GM23338 (cell line): ENCODE measurements at regions not wholly inside any gene's neighbourhood (a gene's known extent, or its start where the extent isn't known, plus 50 kb on each side); places are given as distances from the start of the nearest gene placed in this dataset.
"Not testable (repeated sequence)": the region's sequence is repeated elsewhere in the genome, so short reads cannot be mapped to it uniquely, and the experiment has no call there.

Experiments
- ATAC-seq: fragments of 200-7000 bp; cut with Tn5 transposase; 3 replicates; pipeline ENCODE4 v1.9.1; 2020
- DNase-seq: peaks from one replicate; pipeline ENCODE4 v3.0.0-alpha.2; 2015; ENCODE audit warnings: low spot score
- H2AFZ ChIP-seq: fragments of 200-600 bp; sonication (generic); 2 replicates; pipeline ENCODE4 v1.8.0; 2016; ENCODE audit warnings: antibody characterized with exemption, mild to moderate bottlenecking, moderate library complexity
- H3F3A ChIP-seq: fragments of 200-600 bp; sonication (generic); replicated peaks from 2 replicates; pipeline ENCODE4 v1.8.0; 2017; ENCODE audit warnings: antibody characterized with exemption, mixed run types, low read depth
- H3K27ac ChIP-seq: fragments of 200-600 bp; sonication (generic); 2 replicates; pipeline ENCODE4 v1.6.1; 2016; ENCODE audit warnings: low read depth
- H3K27me3 ChIP-seq: fragments of 200-600 bp; sonication (generic); 2 replicates; pipeline ENCODE4 v1.8.0; 2016; ENCODE audit warnings: mild to moderate bottlenecking, mixed run types, moderate library complexity; ENCODE audit not compliant: insufficient read depth
- H3K36me3 ChIP-seq: fragments of 200-600 bp; sonication (generic); 2 replicates; pipeline ENCODE4 v1.8.0; 2016; ENCODE audit warnings: mild to moderate bottlenecking; ENCODE audit not compliant: insufficient read depth
- H3K4me1 ChIP-seq: fragments of 200-600 bp; sonication (generic); 2 replicates; pipeline ENCODE4 v1.8.0; 2016; ENCODE audit warnings: mild to moderate bottlenecking, moderate library complexity; ENCODE audit not compliant: insufficient read depth
- H3K4me2 ChIP-seq: fragments of 200-600 bp; sonication (generic); 2 replicates; pipeline ENCODE4 v1.7.1; 2017; ENCODE audit warnings: mixed run types
- H3K4me3 ChIP-seq: fragments of 200-600 bp; sonication (generic); 2 replicates; pipeline ENCODE4 v1.6.1; 2016; ENCODE audit warnings: mixed run types
- H3K79me2 ChIP-seq: fragments of 200-600 bp; sonication (generic); replicated peaks from 2 replicates; pipeline ENCODE4 v1.8.0; 2017; ENCODE audit warnings: mild to moderate bottlenecking; ENCODE audit not compliant: insufficient read depth
- H3K9me2 ChIP-seq: fragments of 200-600 bp; sonication (generic); 2 replicates; pipeline ENCODE4 v1.8.0; 2017; ENCODE audit not compliant: insufficient read depth
- H4K20me1 ChIP-seq: fragments of 200-600 bp; sonication (generic); replicated peaks from 2 replicates; pipeline ENCODE4 v1.8.0; 2017; ENCODE audit warnings: mild to moderate bottlenecking; ENCODE audit not compliant: insufficient read depth
- H3K27ac Mint-ChIP-seq: 2 replicates; pipeline ENCODE4 v1.8.0; 2020; ENCODE audit warnings: inconsistent platforms, mild to moderate bottlenecking, moderate library complexity, mixed read lengths
- H3K27me3 Mint-ChIP-seq: 3 replicates; pipeline ENCODE4 v1.8.0; 2022; ENCODE audit warnings: low read depth, mild to moderate bottlenecking, moderate library complexity, mixed read lengths, inconsistent platforms; ENCODE audit not compliant: insufficient read depth, poor library complexity
- H3K36me3 Mint-ChIP-seq: 3 replicates; pipeline ENCODE4 v1.8.0; 2021; ENCODE audit warnings: low read depth, mild to moderate bottlenecking, inconsistent platforms, moderate library complexity, mixed read lengths
- H3K4me1 Mint-ChIP-seq: 3 replicates; pipeline ENCODE4 v1.8.0; 2020; ENCODE audit warnings: mild to moderate bottlenecking, inconsistent platforms, mixed read lengths
- H3K4me3 Mint-ChIP-seq: 3 replicates; pipeline ENCODE4 v1.8.0; 2021; ENCODE audit warnings: moderate library complexity, mild to moderate bottlenecking, inconsistent platforms, mixed read lengths
- H3K9me3 Mint-ChIP-seq: 3 replicates; pipeline ENCODE4 v1.8.0; 2020; ENCODE audit warnings: moderate library complexity, mild to moderate bottlenecking, inconsistent platforms, mixed read lengths
- CTCF ChIP-seq, 2 experiments: fragments of 200-600 bp in 1 of 2; sonication (generic) in 1 of 2; conservative IDR thresholded peaks; 2 replicates each; pipeline versions ENCODE4 v1.5.1 to v1.6.1; 2016 to 2017; ENCODE audit warnings: antibody characterized with exemption in 2 of 2, low read depth in 2 of 2, mild to moderate bottlenecking in 2 of 2, moderate library complexity in 1 of 2
- ETS1 ChIP-seq: IDR thresholded peaks from 2 replicates; pipeline ENCODE4 v1.6.1; 2016; ENCODE audit warnings: antibody characterized with exemption
- EZH2 ChIP-seq: fragments of 200-600 bp; sonication (generic); IDR thresholded peaks from one replicate; pipeline ENCODE4 v1.8.0; 2017; ENCODE audit warnings: antibody characterized with exemption, mild to moderate bottlenecking, low read depth; ENCODE audit not compliant: unreplicated experiment
- NANOG ChIP-seq: IDR thresholded peaks from 2 replicates; pipeline ENCODE4 v1.6.1; 2016; ENCODE audit warnings: antibody characterized with exemption, borderline replicate concordance
- POLR2AphosphoS5 ChIP-seq: IDR thresholded peaks from 2 replicates; pipeline ENCODE4 v1.6.1; 2016; ENCODE audit warnings: antibody characterized with exemption, low read depth
- STAT1 ChIP-seq: IDR thresholded peaks from one replicate; pipeline ENCODE4 v1.6.1; 2016; ENCODE audit warnings: antibody characterized with exemption; ENCODE audit not compliant: unreplicated experiment
- ZNF114 ChIP-seq: fragments of 250-450 bp; sonication (Bioruptor Pico); IDR thresholded peaks from 2 replicates; pipeline ENCODE4 v1.5.0; 2020; ENCODE audit warnings: mild to moderate bottlenecking, moderate library complexity
- ZNF331 ChIP-seq: fragments of 250-450 bp; sonication (Bioruptor Pico); IDR thresholded peaks from 2 replicates; pipeline ENCODE4 v1.5.0; 2020; ENCODE audit warnings: low read depth, mild to moderate bottlenecking, moderate library complexity

GRCh38 chr9:82424599-82425120 lies 436.1 kb downstream of the SPATA31D1 start:
- no peaks in the 10 kb centered on the region for H3K27me3 ChIP-seq
- no peak for ATAC-seq
- no peak overlapping the region for H3K27ac ChIP-seq
- no peaks in the 10 kb centered on the region for H3K4me1 Mint-ChIP-seq
- H3K4me3 Mint-ChIP-seq: no peak overlapping the region
- H3F3A ChIP-seq: no peaks in the 10 kb centered on the region
- no peaks in the 10 kb centered on the region for H4K20me1 ChIP-seq
- no peak overlapping the region for H3K4me3 ChIP-seq
- H2AFZ ChIP-seq: no peak overlapping the region
- no peaks in the 10 kb centered on the region for H3K36me3 Mint-ChIP-seq
- H3K27me3 Mint-ChIP-seq: peaks cover 4% of the 10 kb centered on the region
- no peak for TF ChIP-seq ZNF114 (CRISPR knock-in tag)
- TF ChIP-seq STAT1: no peak
- no peaks in the 10 kb centered on the region for H3K4me1 ChIP-seq
- H3K9me2 ChIP-seq: no peaks in the 10 kb centered on the region; the same call in 1 of the 2 replicates
- no peak for DNase-seq
- no peak overlapping the region for H3K4me2 ChIP-seq
- no peak overlapping the region for H3K27ac Mint-ChIP-seq
- H3K9me3 Mint-ChIP-seq: peaks cover 7% of the 10 kb centered on the region; the same call in 2 of the 3 replicates
- no peaks in the 10 kb centered on the region for H3K36me3 ChIP-seq
- no peaks in the 10 kb centered on the region for H3K79me2 ChIP-seq

- H3K4me3 Mint-ChIP-seq: no peak overlapping the region
- no peak for ATAC-seq
- H3K9me2 ChIP-seq: peaks cover 2% of the 10 kb centered on the region; the same call in 1 of the 2 replicates
Measured at GRCh38 chr9:82431121-82431520, 442.5 kb downstream of the SPATA31D1 start.

GRCh38 chr9:82433290-82433931 lies 444.8 kb downstream of the SPATA31D1 start:
- not testable (repeated sequence) for H3K27me3 Mint-ChIP-seq, ATAC-seq, H3K9me2 ChIP-seq, H4K20me1 ChIP-seq, H3K4me3 ChIP-seq, H3K4me1 Mint-ChIP-seq, H3K27me3 ChIP-seq, H3K27ac ChIP-seq, H3F3A ChIP-seq, H3K79me2 ChIP-seq, H3K27ac Mint-ChIP-seq, H3K4me3 Mint-ChIP-seq, H2AFZ ChIP-seq, H3K4me2 ChIP-seq, H3K4me1 ChIP-seq, DNase-seq, H3K36me3 ChIP-seq
- peaks cover 23% of the 10 kb centered on the region for H3K36me3 Mint-ChIP-seq
- peaks cover 51% of the 10 kb centered on the region for H3K9me3 Mint-ChIP-seq

More at GRCh38 chr9:82431121-82431520, 442.5 kb downstream of the SPATA31D1 start:
- no peaks in the 10 kb centered on the region for H3K4me1 ChIP-seq
- no peak for DNase-seq
- peaks cover 9% of the 10 kb centered on the region for H3K27me3 Mint-ChIP-seq
- no peaks in the 10 kb centered on the region for H3K27me3 ChIP-seq
- no peak overlapping the region for H3K4me3 ChIP-seq
- no peak for TF ChIP-seq POLR2AphosphoS5
- no peak for TF ChIP-seq EZH2
- TF ChIP-seq STAT1: no peak
- TF ChIP-seq NANOG: no peak
- no peak overlapping the region for H3K4me2 ChIP-seq
- no peak overlapping the region for H2AFZ ChIP-seq
- H3F3A ChIP-seq: no peaks in the 10 kb centered on the region
- H3K79me2 ChIP-seq: no peaks in the 10 kb centered on the region
- no peak overlapping the region for H3K27ac ChIP-seq
- H3K9me3 Mint-ChIP-seq: peaks cover 37% of the 10 kb centered on the region
- no peaks in the 10 kb centered on the region for H4K20me1 ChIP-seq
- H3K4me1 Mint-ChIP-seq: no peaks in the 10 kb centered on the region; the same call in 2 of the 3 replicates
- no peaks in the 10 kb centered on the region for H3K36me3 ChIP-seq
- peaks cover 17% of the 10 kb centered on the region for H3K36me3 Mint-ChIP-seq
- no peak overlapping the region for H3K27ac Mint-ChIP-seq

GRCh38 chr9:82436475-82436874 lies 447.9 kb downstream of the SPATA31D1 start:
- Mint-ChIP-seq H3K9me3 (peaks cover 66% of the 10 kb centered on the region), H3K4me3 (no peak overlapping the region), H3K36me3 (peaks cover 38% of the 10 kb centered on the region), H3K4me1 (no peaks in the 10 kb centered on the region), H3K27ac (no peak overlapping the region), H3K27me3 (peaks cover 7% of the 10 kb centered on the region)
- no peak for DNase-seq
- H4K20me1 ChIP-seq: no peaks in the 10 kb centered on the region
- ATAC-seq: no peak
- 0 out of 2 replicates have a peak, but pooled peaks cover 7% of the 10 kb centered on the region for H3K9me2 ChIP-seq
- no peak overlapping the region for H3K27ac ChIP-seq
- no peaks in the 10 kb centered on the region; the same call in 1 of the 2 replicates for H3F3A ChIP-seq
- H3K27me3 ChIP-seq: no peaks in the 10 kb centered on the region
- no peak overlapping the region for H3K4me3 ChIP-seq
- H3K79me2 ChIP-seq: no peaks in the 10 kb centered on the region
- H2AFZ ChIP-seq: no peak overlapping the region
- H3K4me1 ChIP-seq: no peaks in the 10 kb centered on the region
- H3K36me3 ChIP-seq: 0 out of 2 replicates have a peak, but pooled peaks cover 4% of the 10 kb centered on the region
- no peak overlapping the region for H3K4me2 ChIP-seq
- TF ChIP-seq ETS1 (no peak), ZNF114 (CRISPR knock-in tag) (no peak), NANOG (no peak), CTCF (conservative IDR thresholded peaks at IDR 0.05; ENCODE audit: low read depth in 2 of 2) (no peak), ZNF331 (CRISPR knock-in tag) (no peak)
